Psoas muscle (tissue), 7 donors: ENCODE measurements at regions not wholly inside any gene's neighbourhood (a gene's known extent, or its start where the extent isn't known, plus 50 kb on each side); places are given as distances from the start of the nearest gene placed in this dataset.
"Not testable (repeated sequence)": the region's sequence is repeated elsewhere in the genome, so short reads cannot be mapped to it uniquely, and the experiment has no call there.

Source experiments
- ATAC-seq, 4 donors: fragments of 200-7000 bp; cut with Tn5 transposase; one replicate each; pipeline ENCODE4 v1.9.1; 2020; ENCODE audit warnings: moderate library complexity in 3 of 4, mild to moderate bottlenecking in 2 of 4
- DNase-seq, 2 donors: peaks; one replicate each; pipeline ENCODE4 v3.0.0-alpha.2; 2020
- H3K27ac ChIP-seq: fragments of 200-600 bp; one replicate; pipeline ENCODE4 v1.8.0; 2022
- H3K27me3 ChIP-seq, 3 donors: fragments of 200-600 bp in 1 of 3; one replicate each; pipeline versions ENCODE4 v1.6.1 to v1.8.0; 2013 to 2022; ENCODE audit warnings: low read length in 2 of 3, mild to moderate bottlenecking in 2 of 3, moderate library complexity in 1 of 3; ENCODE audit not compliant: insufficient read depth in 3 of 3
- H3K36me3 ChIP-seq, 2 donors: fragments of 200-600 bp in 1 of 2; one replicate each; pipeline versions ENCODE4 v1.6.1 to v1.8.0; 2013 to 2022; ENCODE audit warnings: low read depth in 1 of 2, mild to moderate bottlenecking in 1 of 2, moderate library complexity in 1 of 2; ENCODE audit not compliant: insufficient read depth in 1 of 2
- H3K4me1 ChIP-seq: fragments of 200-600 bp; one replicate; pipeline ENCODE4 v1.8.0; 2022
- H3K4me3 ChIP-seq: fragments of 200-600 bp; one replicate; pipeline ENCODE4 v1.8.0; 2022; ENCODE audit warnings: mild to moderate bottlenecking
- H3K9me3 ChIP-seq: fragments of 200-600 bp; one replicate; pipeline ENCODE4 v1.8.0; 2022
- WGBS, 3 donors: extraction: QIAGEN DNeasy Blood & Tissue Kit; methylation state at CpG; one replicate each; pipeline versions ENCODE4 v1.1.6 to v1.1.7; 2013; 5-methylcytosine and 5-hydroxymethylcytosine counted together
- intact Hi-C, 2 donors: fragments of 100-400 bp; cut with DNase I; formaldehyde crosslinking; loops; one replicate each; pipeline versions ENCODE4 v1.11.0 to v1.14.2; 2022
- TF ChIP-seq, protein P1 (sequence below): fragments of 200-600 bp; IDR thresholded peaks from one replicate; pipeline ENCODE4 v1.8.0; 2022; ENCODE audit warnings: antibody characterized with exemption
- donor health status: healthy with polysubstance abuse.
- donor health status: DM: no; HTN: no; CAD: no; lungs with moderate emphysema.
- donor health status: Bipolar disorder and iron deficiency.
- donor health status: healthy.
- donor health status: DM: yes; HTN: yes; CAD: no.
- donor health status: DM: no; HTN: no; CAD: no.
- donor health status: DM: yes; HTN: yes; CAD: no.

DNA sequence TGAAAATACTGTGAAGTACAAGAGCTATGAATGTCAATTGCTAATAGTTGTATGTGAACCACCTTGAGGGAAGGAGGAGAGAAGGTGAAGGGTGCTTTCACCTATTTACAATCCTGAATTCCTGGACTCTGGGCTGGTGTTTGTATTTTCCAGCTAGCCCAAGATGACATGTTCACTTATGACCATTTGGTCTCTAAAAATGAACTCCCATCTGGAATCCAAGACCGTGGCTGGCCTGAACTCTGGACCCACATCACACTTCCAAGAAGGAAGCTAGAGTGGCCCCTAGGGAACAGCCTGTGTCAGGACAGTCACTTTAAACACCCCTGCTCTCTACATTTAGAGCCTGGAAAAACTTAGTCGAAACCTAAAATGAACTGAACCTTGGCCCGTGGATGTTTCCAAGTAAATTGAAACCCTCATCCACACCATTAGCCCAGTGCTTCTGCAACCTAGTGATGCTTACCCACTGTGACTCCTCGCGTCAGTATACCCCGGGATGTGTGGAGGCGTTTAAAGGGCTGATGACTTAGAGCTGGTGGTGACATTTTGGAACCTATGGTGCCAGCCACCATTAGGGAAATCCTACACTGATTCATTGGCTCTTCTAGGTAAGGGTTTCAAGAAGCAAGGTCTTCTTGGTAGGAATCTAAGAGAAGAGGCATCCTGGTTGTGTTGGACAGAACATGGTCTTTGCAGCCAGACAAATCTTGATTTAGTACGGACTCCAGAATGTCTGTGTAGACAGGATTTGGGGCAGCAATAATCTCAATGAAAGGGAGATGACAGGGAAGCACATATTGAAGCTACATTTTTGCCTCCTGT, 171.5 kb upstream of the IRF2BP2 start:
- no peaks in the 10 kb centered on the region for H3K36me3 ChIP-seq
- ATAC-seq (peak; percentile 20 to 47 (median 40)), DNase-seq (peak in 1 of 2 donors; percentile 37)
- no peak overlapping the region for H3K27ac ChIP-seq
- 65 to 67% (median 67%) methylated on average over 8 of the region's 8 CpGs for WGBS, 3 donors
- peaks cover 3% of the 10 kb centered on the region for H3K4me1 ChIP-seq
- TF ChIP-seq, protein P1, sequence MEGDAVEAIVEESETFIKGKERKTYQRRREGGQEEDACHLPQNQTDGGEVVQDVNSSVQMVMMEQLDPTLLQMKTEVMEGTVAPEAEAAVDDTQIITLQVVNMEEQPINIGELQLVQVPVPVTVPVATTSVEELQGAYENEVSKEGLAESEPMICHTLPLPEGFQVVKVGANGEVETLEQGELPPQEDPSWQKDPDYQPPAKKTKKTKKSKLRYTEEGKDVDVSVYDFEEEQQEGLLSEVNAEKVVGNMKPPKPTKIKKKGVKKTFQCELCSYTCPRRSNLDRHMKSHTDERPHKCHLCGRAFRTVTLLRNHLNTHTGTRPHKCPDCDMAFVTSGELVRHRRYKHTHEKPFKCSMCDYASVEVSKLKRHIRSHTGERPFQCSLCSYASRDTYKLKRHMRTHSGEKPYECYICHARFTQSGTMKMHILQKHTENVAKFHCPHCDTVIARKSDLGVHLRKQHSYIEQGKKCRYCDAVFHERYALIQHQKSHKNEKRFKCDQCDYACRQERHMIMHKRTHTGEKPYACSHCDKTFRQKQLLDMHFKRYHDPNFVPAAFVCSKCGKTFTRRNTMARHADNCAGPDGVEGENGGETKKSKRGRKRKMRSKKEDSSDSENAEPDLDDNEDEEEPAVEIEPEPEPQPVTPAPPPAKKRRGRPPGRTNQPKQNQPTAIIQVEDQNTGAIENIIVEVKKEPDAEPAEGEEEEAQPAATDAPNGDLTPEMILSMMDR = peak; percentile 7
- intact Hi-C loops = no loop called here
- peaks cover 0 to 51% (median 8%) of the 10 kb centered on the region in 3 donors for H3K27me3 ChIP-seq
- no peaks in the 10 kb centered on the region for H3K9me3 ChIP-seq
- no peak overlapping the region for H3K4me3 ChIP-seq

DNA sequence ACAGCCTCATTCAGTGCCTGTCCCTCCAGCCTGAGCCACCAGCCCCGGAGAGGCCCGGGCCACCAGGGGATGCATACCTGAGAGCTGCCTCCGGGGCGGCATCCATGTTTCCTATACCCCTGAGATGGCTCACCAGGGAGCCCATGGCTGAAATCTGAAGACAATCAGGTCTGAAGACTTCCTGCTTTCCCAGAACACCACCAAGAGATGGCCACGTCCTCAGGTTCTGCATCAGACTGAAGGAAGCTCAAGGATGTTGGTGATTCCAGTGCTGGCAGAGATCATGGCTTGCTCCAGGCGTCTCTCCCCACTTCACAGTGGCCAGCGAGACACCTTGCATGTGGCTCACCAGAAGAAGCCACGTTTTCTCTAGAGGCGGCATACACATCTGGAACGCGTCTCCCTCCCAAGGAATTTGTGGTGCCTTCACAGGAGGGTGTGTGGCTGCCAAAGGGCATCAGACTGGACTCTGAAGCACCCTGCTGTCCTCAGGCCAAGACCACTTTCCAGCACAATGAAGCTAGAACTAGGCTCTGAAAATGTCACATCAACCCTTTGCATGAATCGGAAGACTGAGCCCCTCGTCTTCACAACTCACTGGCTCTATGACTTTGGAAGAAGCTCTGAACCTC, 170.7 kb upstream of the IRF2BP2 start:
- Histone ChIP-seq H3K9me3 (no peaks in the 10 kb centered on the region), H3K4me1 (peaks cover 3% of the 10 kb centered on the region), H3K36me3 (no peaks in the 10 kb centered on the region), H3K4me3 (no peak overlapping the region), H3K27ac (no peak overlapping the region), H3K27me3 (peaks cover 0 to 53% (median 10%) of the 10 kb centered on the region in 3 donors)
- TF ChIP-seq, protein P1 = no peak
- ATAC-seq = no peak
- DNase-seq = peak; percentile 34 to 61
- WGBS, 3 donors = 78 to 84% (median 81%) methylated on average over 13 of the region's 13 CpGs
- intact Hi-C loops = no loop called here

DNA sequence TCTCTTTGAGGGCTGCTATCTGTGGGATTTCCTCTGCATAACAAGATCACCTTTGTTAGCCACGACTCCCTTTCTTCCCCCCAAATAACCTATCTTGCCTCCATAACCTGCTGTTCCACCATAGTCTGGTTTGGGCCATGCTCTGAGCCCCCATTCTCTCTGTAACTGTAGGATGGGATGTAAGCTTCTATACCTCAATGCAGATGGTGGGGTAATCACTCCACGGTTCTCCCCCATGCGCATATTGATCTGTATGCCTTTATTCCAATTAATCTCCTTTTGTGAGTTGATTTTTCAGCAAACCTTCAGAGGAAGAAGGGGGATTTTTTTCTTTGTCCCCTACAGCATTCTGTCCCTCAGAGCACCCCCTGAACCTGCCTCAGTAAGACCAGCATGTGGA, 170.1 kb upstream of the IRF2BP2 start:
- Histone ChIP-seq H3K9me3 (no peaks in the 10 kb centered on the region), H3K4me3 (no peak overlapping the region), H3K27me3 (peaks cover 0 to 53% (median 10%) of the 10 kb centered on the region in 3 donors), H3K27ac (no peak overlapping the region), H3K4me1 (peaks cover under 1% of the 10 kb centered on the region), H3K36me3 (no peaks in the 10 kb centered on the region)
- DNase-seq = no peak
- TF ChIP-seq, protein P1 = no peak
- ATAC-seq = no peak
- WGBS, 3 donors = 85 to 90% (median 86%) methylated on average over 3 of the region's 3 CpGs
- intact Hi-C loops = no loop called here

DNA sequence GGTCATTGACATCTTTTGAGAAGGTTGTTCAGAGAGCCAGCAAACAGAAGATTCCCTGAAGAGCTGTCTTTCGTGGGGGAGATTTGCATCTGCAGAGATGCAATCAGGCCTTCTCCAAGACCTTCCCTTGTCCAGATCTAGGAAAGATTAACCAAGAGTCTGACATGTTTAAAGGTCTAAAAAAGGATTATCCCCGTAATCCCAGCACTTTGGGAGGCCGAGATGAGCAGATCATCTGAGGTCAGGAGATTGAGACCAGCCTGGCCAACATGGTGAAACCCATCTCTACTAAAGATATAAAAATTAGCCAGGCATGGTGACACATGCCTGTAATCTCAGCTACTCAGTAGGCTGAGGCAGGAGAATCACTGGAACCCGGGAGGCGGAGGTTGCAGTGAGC, 169.6 kb upstream of the IRF2BP2 start:
- H3K4me3 ChIP-seq, DNase-seq, H3K9me3 ChIP-seq, H3K4me1 ChIP-seq, intact Hi-C loops, ATAC-seq, H3K36me3 ChIP-seq, H3K27ac ChIP-seq: not testable (repeated sequence)
- H3K27me3 ChIP-seq = peaks cover 0 to 53% (median 10%) of the 10 kb centered on the region in 3 donors
- 84 to 91% (median 86%) methylated on average over 5 of the region's 5 CpGs for WGBS, 3 donors

DNA sequence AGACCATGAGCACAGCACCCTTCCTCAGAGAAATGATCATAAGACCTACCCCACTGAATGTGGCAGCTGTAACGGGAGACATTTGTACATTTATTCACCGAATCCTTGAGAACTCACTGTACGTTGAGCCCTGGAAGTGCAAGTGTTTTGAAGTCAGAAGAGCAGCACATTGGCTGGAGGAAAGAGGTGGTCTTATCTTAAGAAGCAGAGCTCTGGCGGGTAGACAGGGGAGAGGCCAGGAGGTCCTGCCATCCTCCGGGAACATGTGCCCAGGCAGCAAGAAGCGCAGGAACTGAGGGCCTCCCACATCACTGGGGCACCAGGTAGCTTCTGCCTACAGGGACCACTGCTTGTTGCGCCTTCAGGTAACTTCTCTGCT, 169.2 kb upstream of the IRF2BP2 start:
- no peak for ATAC-seq
- intact Hi-C loops = no loop called here
- no peaks in the 10 kb centered on the region for H3K4me1 ChIP-seq
- no peak overlapping the region for H3K4me3 ChIP-seq
- WGBS, 3 donors = 71 to 74% (median 73%) methylated on average over 7 of the region's 7 CpGs
- H3K27me3 ChIP-seq = peaks cover 0 to 53% (median 10%) of the 10 kb centered on the region in 3 donors
- no peaks in the 10 kb centered on the region for H3K36me3 ChIP-seq
- no peak overlapping the region for H3K27ac ChIP-seq
- no peak for DNase-seq
- H3K9me3 ChIP-seq = no peaks in the 10 kb centered on the region
- TF ChIP-seq, protein P1 = no peak
